Spleen (tissue), 11 donors: ENCODE measurements at regions not wholly inside any gene's neighbourhood (a gene's known extent, or its start where the extent isn't known, plus 50 kb on each side); places are given as distances from the start of the nearest gene placed in this dataset.
A peak's percentile ranks its signal among the peaks of the same experiment; 100 is the strongest.

Source experiments
- DNase-seq: peaks from one replicate; pipeline ENCODE4 v3.0.0-alpha.2; 2020
- H3K27ac ChIP-seq, 8 donors: fragments of 200-600 bp; sonication (generic) in 7 of 8; 1 replicate in 4 of 8; 2 replicates in 4 of 8; pipeline versions ENCODE4 v1.5.0 to v1.8.0; 2016 to 2021; ENCODE audit warnings: inconsistent platforms in 4 of 8, mild to moderate bottlenecking in 4 of 8, moderate library complexity in 1 of 8
- H3K27me3 ChIP-seq, 7 donors: fragments of 200-600 bp; sonication (generic) in 6 of 7; replicated peaks in 1 of 7; 1 replicate in 4 of 7; 2 replicates in 3 of 7; pipeline versions ENCODE4 v1.5.0 to v1.8.0; 2016 to 2021; ENCODE audit warnings: inconsistent platforms in 3 of 7, mild to moderate bottlenecking in 1 of 7
- H3K36me3 ChIP-seq, 6 donors: fragments of 200-600 bp; sonication (generic) in 5 of 6; 1 replicate in 4 of 6; 2 replicates in 2 of 6; pipeline versions ENCODE4 v1.5.0 to v1.8.0; 2016 to 2021; ENCODE audit warnings: inconsistent platforms in 2 of 6
- H3K4me1 ChIP-seq, 6 donors: fragments of 200-600 bp; sonication (generic) in 5 of 6; 1 replicate in 3 of 6; 2 replicates in 3 of 6; pipeline versions ENCODE4 v1.5.0 to v1.8.0; 2016 to 2021; ENCODE audit warnings: inconsistent platforms in 3 of 6
- H3K4me3 ChIP-seq, 8 donors: fragments of 200-600 bp; sonication (generic) in 7 of 8; 1 replicate in 4 of 8; 2 replicates in 4 of 8; pipeline versions ENCODE4 v1.5.0 to v1.8.0; 2016 to 2021; ENCODE audit warnings: inconsistent platforms in 4 of 8, mild to moderate bottlenecking in 4 of 8, moderate library complexity in 2 of 8
- H3K9me3 ChIP-seq, 8 donors: fragments of 200-600 bp; sonication (generic) in 7 of 8; 1 replicate in 4 of 8; 2 replicates in 4 of 8; pipeline versions ENCODE4 v1.5.0 to v1.8.0; 2016 to 2021; ENCODE audit warnings: inconsistent platforms in 4 of 8
- POLR2A ChIP-seq, 3 donors: fragments of 450-650 bp; IDR thresholded peaks; one replicate each; pipeline ENCODE4 v1.5.1; 2017; ENCODE audit warnings: antibody characterized with exemption in 3 of 3, mild to moderate bottlenecking in 1 of 3
- POLR2AphosphoS5 ChIP-seq, 3 donors: sonication (generic); formaldehyde crosslinking; IDR thresholded peaks; one replicate each; pipeline ENCODE4 v1.5.1; 2017; ENCODE audit warnings: antibody characterized with exemption in 3 of 3
- WGBS, 5 donors: extraction: QIAGEN DNeasy Blood & Tissue Kit in 3 of 5; methylation state at CpG; one replicate each; pipeline versions ENCODE4 v1.1.5 to v1.1.7; 2013 to 2018; 5-methylcytosine and 5-hydroxymethylcytosine counted together
- intact Hi-C: fragments of 100-400 bp; cut with DNase I; formaldehyde crosslinking; loops from one replicate; pipeline ENCODE4 v1.15.0; 2023; ENCODE audit warnings: low total_unique reads
- TF ChIP-seq, protein P1 (sequence below), 11 experiments: fragments of 200-600 bp in 7 of 11; fragments of 450-650 bp in 4 of 11; sonication (generic) in 4 of 11; IDR thresholded peaks in 8 of 11; conservative IDR thresholded peaks in 3 of 11; 1 replicate in 7 of 11; 2 replicates in 4 of 11; pipeline versions ENCODE4 v1.4.0 to v1.8.0; 2016 to 2021; ENCODE audit warnings: antibody characterized with exemption in 11 of 11, inconsistent platforms in 4 of 11, mild to moderate bottlenecking in 1 of 11
- donor health status: healthy with polysubstance abuse.
- donor health status: DM: no; HTN: no; CAD: no; lungs with moderate emphysema.
- donor health status: DM: no; HTN: no; CAD: no.
- donor health status: Bipolar disorder and iron deficiency.
- donor health status: healthy.
- donor health status: DM: no; HTN: no; CAD: no.
- donor health status: DM: yes; HTN: yes; CAD: no.

DNA sequence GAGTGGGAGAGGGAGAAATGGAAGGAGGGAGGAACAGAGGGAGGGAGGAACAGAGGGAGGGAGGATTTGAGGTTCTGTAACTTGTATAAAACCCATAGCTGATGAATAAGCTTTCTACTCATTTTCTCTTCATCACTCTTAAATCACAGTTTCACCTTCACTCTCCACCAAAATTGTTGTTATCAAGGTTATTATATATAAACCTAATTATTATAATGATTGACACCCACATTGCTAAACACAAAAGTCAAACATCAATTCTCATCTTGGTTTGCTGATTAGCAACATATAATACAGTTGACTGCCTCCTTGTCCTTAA lies 229.0 kb upstream of the PAPPA start:
- Histone ChIP-seq H3K27me3 (no peaks in the 10 kb centered on the region), H3K9me3 (peaks cover 0 to 15% (median 0%) of the 10 kb centered on the region in 8 donors), H3K36me3 (no peaks in the 10 kb centered on the region), H3K4me3 (no peak overlapping the region), H3K27ac (peak overlapping the region in 2 of 8 donors; percentile 18 to 31), H3K4me1 (no peaks in the 10 kb centered on the region)
- DNase-seq: no peak
- TF ChIP-seq, protein P1, sequence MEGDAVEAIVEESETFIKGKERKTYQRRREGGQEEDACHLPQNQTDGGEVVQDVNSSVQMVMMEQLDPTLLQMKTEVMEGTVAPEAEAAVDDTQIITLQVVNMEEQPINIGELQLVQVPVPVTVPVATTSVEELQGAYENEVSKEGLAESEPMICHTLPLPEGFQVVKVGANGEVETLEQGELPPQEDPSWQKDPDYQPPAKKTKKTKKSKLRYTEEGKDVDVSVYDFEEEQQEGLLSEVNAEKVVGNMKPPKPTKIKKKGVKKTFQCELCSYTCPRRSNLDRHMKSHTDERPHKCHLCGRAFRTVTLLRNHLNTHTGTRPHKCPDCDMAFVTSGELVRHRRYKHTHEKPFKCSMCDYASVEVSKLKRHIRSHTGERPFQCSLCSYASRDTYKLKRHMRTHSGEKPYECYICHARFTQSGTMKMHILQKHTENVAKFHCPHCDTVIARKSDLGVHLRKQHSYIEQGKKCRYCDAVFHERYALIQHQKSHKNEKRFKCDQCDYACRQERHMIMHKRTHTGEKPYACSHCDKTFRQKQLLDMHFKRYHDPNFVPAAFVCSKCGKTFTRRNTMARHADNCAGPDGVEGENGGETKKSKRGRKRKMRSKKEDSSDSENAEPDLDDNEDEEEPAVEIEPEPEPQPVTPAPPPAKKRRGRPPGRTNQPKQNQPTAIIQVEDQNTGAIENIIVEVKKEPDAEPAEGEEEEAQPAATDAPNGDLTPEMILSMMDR (IDR thresholded peaks at IDR 0.05 in 8 of 11, conservative IDR thresholded peaks at IDR 0.05 in 3 of 11): no peak
- TF ChIP-seq POLR2AphosphoS5 (IDR thresholded peaks at IDR 0.05) (no peak), POLR2A (IDR thresholded peaks at IDR 0.05) (no peak)
- intact Hi-C loops: no loop called here

DNA sequence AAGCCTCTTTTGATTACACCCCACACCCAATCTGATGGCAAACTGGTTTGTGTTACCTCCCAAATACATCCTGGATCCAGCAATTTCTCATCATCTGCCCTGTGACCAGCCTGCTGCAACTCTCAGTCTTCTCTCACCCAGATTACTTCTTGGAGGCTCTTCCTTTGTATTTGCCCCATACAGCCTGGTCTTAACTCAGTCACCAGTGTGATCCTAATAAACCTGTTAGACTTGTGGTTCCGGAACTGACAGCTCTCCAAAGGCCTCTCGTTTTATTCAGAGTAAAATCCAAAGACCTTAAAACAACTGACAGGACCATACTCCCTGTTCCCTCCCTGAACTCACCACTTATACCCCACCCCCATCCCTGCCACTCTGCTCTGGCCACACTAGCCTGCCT lies 228.2 kb upstream of the PAPPA start:
- Histone ChIP-seq H3K9me3 (peaks cover 0 to 15% (median 0%) of the 10 kb centered on the region in 8 donors), H3K4me3 (no peak overlapping the region), H3K27me3 (no peaks in the 10 kb centered on the region), H3K4me1 (no peaks in the 10 kb centered on the region), H3K36me3 (no peaks in the 10 kb centered on the region), H3K27ac (no peak overlapping the region)
- intact Hi-C loops: no loop called here
- TF ChIP-seq POLR2A (IDR thresholded peaks at IDR 0.05) (no peak), POLR2AphosphoS5 (IDR thresholded peaks at IDR 0.05) (no peak)
- TF ChIP-seq, protein P1 (IDR thresholded peaks at IDR 0.05 in 8 of 11, conservative IDR thresholded peaks at IDR 0.05 in 3 of 11): no peak
- DNase-seq: no peak
- WGBS, 5 donors: 44 to 80% (median 54%) methylated on average over 2 of the region's 2 CpGs

DNA sequence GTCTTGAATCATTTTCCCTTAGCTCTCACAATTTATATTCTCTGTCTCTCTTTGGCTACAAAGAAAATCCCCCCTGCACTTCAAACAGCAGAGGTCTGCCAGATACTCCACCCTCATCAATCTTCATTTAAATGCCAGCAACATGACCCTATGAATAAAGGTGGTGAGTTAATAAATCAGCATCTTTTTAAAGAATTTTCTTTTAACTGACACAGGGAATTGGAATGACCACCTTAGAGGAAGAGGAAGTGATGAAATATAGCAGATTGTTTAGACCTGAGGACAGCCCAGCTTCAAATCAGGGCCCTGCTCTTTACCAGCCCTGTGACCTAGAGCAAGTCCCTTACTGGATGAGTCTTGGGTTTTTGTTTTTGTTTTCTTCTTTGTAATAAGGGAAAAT lies 223.1 kb upstream of the PAPPA start:
- no peak overlapping the region for H3K27ac ChIP-seq
- no peaks in the 10 kb centered on the region for H3K27me3 ChIP-seq
- H3K36me3 ChIP-seq: no peaks in the 10 kb centered on the region
- no peaks in the 10 kb centered on the region for H3K4me1 ChIP-seq
- intact Hi-C loops: no loop called here
- H3K4me3 ChIP-seq: no peak overlapping the region
- no peak for DNase-seq
- TF ChIP-seq POLR2A (IDR thresholded peaks at IDR 0.05): no peak
- TF ChIP-seq, protein P1 (IDR thresholded peaks at IDR 0.05 in 8 of 11, conservative IDR thresholded peaks at IDR 0.05 in 3 of 11): no peak
- TF ChIP-seq POLR2AphosphoS5 (IDR thresholded peaks at IDR 0.05): no peak
- H3K9me3 ChIP-seq: peaks cover 0 to 7% (median 0%) of the 10 kb centered on the region in 8 donors

GRCh38 chr9:115938479-115938878 lies 215.1 kb upstream of the PAPPA start:
- no peak for DNase-seq
- H3K27me3 ChIP-seq: no peaks in the 10 kb centered on the region
- no peak for TF ChIP-seq POLR2A (IDR thresholded peaks at IDR 0.05)
- TF ChIP-seq, protein P1 (IDR thresholded peaks at IDR 0.05 in 8 of 11, conservative IDR thresholded peaks at IDR 0.05 in 3 of 11): no peak
- TF ChIP-seq POLR2AphosphoS5 (IDR thresholded peaks at IDR 0.05): no peak
- intact Hi-C loops: no loop called here
- WGBS, 5 donors: 87 to 93% (median 90%) methylated on average over 1 of the region's 1 CpG
- H3K36me3 ChIP-seq: no peaks in the 10 kb centered on the region
- no peaks in the 10 kb centered on the region for H3K4me1 ChIP-seq
- H3K27ac ChIP-seq: no peak overlapping the region
- peaks cover 0 to 7% (median 0%) of the 10 kb centered on the region in 8 donors for H3K9me3 ChIP-seq
- H3K4me3 ChIP-seq: no peak overlapping the region
